GM12892 (cell line): ENCODE measurements at regions not wholly inside any gene's neighbourhood (a gene's known extent, or its start where the extent isn't known, plus 50 kb on each side); places are given as distances from the start of the nearest gene placed in this dataset.

Experiments
- POLR2A ChIP-seq: IDR thresholded peaks from 2 replicates; pipeline ENCODE4 v1.6.1; 2011; ENCODE audit warnings: low read depth, low read length, control low read depth
- POLR2AphosphoS5 ChIP-seq: IDR thresholded peaks from 2 replicates; pipeline ENCODE4 v1.6.1; 2011; ENCODE audit warnings: low read depth, low read length, control low read depth

DNA sequence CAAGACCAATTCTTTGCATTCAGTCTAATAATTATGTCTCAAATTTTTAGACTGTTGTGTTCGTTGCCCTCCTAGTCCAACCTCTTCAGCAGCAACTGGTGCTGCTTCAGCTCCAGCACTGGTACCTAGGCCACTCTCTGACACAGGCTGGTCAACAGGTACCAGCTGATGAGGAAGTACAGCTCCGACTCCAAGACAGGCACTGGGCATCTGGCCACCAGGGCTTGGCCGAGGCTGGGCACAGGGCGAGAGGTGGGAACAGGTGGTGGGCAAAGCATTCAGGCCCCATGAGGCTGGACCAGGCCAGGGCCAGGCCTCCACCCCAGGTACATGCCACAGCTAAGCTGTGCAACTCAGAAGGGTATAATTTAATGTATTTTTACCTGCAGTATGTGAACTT is 151.5 kb upstream of the AGR3 start:
- no peak for TF ChIP-seq POLR2A
- TF ChIP-seq POLR2AphosphoS5, result no peak
